ENCODE measurements at regions not wholly inside any gene's neighbourhood (a gene's known extent, or its start where the extent isn't known, plus 50 kb on each side); places are given as distances from the start of the nearest gene placed in this dataset.
A peak's percentile ranks its signal among the peaks of the same experiment; 100 is the strongest.
"Not testable (repeated sequence)": the region's sequence is repeated elsewhere in the genome, so short reads cannot be mapped to it uniquely, and the experiment has no call there.

- DNase-seq (ENCODE audit: low read depth) = no peak
- no peak for TF ChIP-seq CTCF (conservative IDR thresholded peaks at IDR 0.05; ENCODE audit: low read depth, low read length)
- no peak overlapping the region for H3K4me3 ChIP-seq (ENCODE audit: low read depth, low read length)
These were observed 150.4 kb upstream of the NOCT start for GRCh38 chr4:138864961-138865720.

GRCh38 chr4:138863160-138863559 lies 152.4 kb upstream of the NOCT start:
- H3K4me3 ChIP-seq (ENCODE audit: low read depth, low read length) = no peak overlapping the region
- TF ChIP-seq CTCF (conservative IDR thresholded peaks at IDR 0.05; ENCODE audit: low read depth, low read length) = no peak
- no peak for DNase-seq (ENCODE audit: low read depth)

GRCh38 chr4:138861135-138861534 lies 154.4 kb upstream of the NOCT start:
- no peak overlapping the region for H3K4me3 ChIP-seq (ENCODE audit: low read depth, low read length)
- TF ChIP-seq CTCF (conservative IDR thresholded peaks at IDR 0.05; ENCODE audit: low read depth, low read length) = no peak
- no peak for DNase-seq (ENCODE audit: low read depth)

- H3K4me3 ChIP-seq (ENCODE audit: low read depth, low read length); DNase-seq (ENCODE audit: low read depth): not testable (repeated sequence)
These were observed 155.2 kb upstream of the NOCT start for GRCh38 chr4:138860357-138860756.

GRCh38 chr4:138859254-138859653 lies 156.3 kb upstream of the NOCT start:
- H3K4me3 ChIP-seq (ENCODE audit: low read depth, low read length) = no peak overlapping the region
- TF ChIP-seq CTCF (conservative IDR thresholded peaks at IDR 0.05; ENCODE audit: low read depth, low read length) = no peak
- DNase-seq (ENCODE audit: low read depth) = peak; percentile 73

- DNase-seq (ENCODE audit: low read depth) = no peak
- H3K4me3 ChIP-seq (ENCODE audit: low read depth, low read length) = no peak overlapping the region
- TF ChIP-seq CTCF (conservative IDR thresholded peaks at IDR 0.05; ENCODE audit: low read depth, low read length) = no peak
These were observed 157.2 kb upstream of the NOCT start for GRCh38 chr4:138858419-138858818.

GRCh38 chr4:138857416-138857815 lies 158.2 kb upstream of the NOCT start:
- no peak overlapping the region for H3K4me3 ChIP-seq (ENCODE audit: low read depth, low read length)
- no peak for TF ChIP-seq CTCF (conservative IDR thresholded peaks at IDR 0.05; ENCODE audit: low read depth, low read length)
- no peak for DNase-seq (ENCODE audit: low read depth)

All from epithelial cell of proximal tubule (primary cell).